GM21526 (cell line): ENCODE measurements at regions not wholly inside any gene's neighbourhood (a gene's known extent, or its start where the extent isn't known, plus 50 kb on each side); places are given as distances from the start of the nearest gene placed in this dataset.
"Not testable (repeated sequence)": the region's sequence is repeated elsewhere in the genome, so short reads cannot be mapped to it uniquely, and the experiment has no call there.

Experiments used
- ATAC-seq: cut with Tn5 transposase; IDR thresholded peaks from one replicate; pipeline ENCODE4 v1.9.1; 2021; ENCODE audit warnings: moderate library complexity; ENCODE audit not compliant: unreplicated experiment, low FRiP score

DNA sequence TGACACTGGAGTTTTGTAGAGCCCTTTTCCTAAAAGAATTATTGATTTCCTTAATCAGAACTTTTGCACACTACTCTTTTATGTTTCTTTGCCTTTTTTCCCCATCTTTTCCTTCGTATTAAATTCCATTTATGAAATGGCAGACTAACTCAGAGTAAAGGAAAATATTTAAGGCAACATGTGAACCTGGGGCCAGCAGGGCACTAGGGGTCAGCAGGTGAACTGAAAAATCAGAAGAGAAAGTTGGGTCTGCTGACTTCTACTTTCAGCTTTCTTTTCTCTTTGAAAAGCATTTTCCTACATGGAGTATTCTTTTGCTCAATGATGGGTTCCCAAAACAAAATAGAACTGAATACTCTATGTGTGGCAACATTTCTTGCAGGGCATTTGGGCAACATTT, 226.6 kb upstream of the EXOC2 start:
- ATAC-seq = no peak

DNA sequence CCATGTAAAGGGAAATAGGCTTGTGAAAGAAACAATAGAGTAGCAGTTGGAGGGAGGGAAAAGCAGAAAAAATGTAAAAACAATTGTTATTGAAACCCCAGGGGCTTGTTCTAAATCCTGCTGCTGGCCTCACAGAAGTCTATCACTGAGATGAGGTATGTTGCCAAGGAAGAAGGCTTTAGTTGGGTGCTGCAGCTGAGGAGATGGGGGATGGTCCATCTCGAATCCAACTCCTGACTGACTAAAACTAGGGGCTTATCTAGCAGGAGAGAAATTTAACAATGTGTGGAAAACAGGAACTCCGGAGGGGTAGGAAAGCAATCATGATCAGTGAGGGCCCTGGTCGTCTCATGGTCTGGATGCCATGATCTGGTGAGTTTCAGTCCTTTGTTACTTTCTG, 225.0 kb upstream of the EXOC2 start:
- ATAC-seq = no peak

DNA sequence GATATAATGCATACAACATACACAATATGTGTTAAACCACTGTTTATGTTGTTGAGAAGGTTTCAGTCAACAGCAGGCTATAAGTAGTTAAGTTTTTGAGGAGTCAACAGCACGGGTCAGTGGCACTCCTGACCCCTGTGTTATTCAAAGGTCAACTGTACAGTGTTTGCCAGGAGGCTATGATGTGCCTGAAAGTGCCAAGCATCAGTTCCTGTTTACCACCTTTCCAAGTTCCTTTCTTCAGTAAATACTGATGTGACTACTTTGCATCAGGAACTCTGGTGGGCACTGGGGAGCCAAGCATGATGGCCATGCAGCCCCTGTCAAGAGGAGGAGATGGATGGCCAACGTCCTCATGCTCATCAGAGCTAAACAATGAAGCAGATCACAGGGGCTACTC, 224.4 kb upstream of the EXOC2 start:
- no peak for ATAC-seq

DNA sequence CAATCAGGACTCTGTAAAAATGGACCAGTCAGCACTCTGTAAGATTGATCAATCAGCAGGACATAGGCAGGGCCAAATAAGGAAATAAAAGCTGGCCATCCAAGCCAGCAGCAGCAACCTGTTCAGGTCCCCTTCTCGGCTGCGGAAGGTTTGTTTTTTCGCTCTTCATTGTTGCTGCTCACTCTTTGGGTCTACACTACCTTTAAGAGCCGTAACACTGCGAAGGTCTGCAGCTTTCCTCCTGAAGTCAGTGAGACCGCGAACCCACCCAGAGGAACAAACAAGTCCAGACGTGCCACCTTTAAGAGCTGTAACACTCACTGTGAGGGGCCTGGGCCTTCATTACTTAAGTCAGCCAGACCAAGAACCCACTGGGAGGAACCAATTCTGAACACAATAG, 223.2 kb upstream of the EXOC2 start:
- no peak for ATAC-seq

DNA sequence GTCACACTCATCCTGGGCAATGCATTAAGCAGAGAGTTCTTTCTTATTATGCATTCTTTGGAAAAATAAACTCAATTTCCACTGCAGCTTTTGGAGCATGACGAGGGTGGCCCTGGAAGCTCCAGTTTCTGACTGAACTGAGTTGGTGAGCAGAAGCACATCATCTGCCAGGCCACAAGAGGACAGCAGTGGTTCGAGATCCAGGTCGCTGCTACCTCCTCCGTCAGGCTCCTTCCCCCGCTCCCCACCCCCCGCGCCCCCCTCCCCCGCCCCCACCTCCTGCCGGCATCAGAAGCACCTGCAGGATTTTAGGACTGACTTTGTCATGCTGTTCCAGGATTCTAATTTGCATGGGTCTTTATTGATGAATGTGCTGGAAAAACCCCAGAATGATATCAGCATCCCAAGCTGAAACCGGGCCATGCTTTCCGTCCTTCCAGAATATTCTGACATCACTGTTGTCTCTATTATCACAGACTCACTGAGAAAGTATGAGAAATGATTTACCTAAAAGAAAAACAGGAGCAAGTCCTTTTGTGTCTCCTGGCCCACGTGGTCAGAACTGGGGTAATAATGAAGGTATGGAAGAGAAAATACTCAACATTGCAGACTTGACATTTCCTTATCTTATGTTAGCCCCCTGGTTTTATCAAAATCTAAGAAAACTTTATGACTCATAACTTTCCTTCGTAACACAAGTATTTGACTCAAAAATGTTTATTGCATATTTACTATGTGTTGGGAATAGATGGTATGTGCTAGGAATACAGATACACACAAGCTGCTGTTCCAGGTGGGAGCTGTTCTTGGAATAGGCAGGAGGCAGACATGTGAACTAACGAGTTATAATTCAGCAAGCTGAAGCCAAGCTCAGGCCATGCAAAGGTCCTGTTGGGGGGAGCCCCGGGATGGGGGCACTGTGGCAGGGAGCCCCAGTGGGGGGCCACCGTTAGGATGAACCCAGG, 220.2 kb upstream of the EXOC2 start:
- ATAC-seq = no peak

DNA sequence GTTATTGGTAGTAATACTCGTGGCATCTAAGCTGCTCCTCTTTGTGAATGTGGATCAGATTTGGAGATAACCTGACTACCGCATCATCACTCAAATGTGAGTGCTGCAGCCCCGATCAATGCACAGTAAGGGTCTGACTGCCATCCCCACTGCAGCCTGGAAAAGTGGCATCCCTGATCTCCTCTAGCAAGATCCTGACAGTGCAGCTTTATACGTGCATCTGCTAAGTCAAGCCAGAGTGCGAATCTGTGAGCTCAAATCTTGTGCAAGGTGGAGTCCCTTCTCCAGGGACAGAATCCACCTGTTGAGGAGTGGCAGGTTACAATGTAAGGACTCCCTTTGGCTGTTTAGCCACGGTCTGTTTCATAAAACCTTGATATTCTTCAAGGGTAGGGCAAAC, 215.0 kb upstream of the EXOC2 start:
- ATAC-seq = no peak

DNA sequence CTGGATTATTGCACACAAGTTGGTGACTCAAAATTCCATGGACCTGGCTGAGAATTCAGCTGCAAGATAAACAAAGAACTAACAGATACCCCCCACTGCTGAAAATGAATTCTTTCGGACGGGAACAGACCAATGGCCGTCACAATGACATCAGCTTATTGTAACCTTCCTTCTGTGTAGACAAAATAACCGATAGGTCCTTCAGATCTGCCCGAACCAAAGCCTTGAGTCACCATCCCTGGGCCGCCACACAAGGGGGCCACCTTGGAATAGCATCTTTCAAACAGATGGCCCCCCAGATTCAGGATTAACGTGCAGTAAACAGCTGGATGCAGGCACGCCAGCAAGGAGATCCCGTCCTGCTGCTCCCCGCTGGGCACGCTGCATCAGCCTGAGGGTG, 214.0 kb upstream of the EXOC2 start:
- ATAC-seq = no peak

DNA sequence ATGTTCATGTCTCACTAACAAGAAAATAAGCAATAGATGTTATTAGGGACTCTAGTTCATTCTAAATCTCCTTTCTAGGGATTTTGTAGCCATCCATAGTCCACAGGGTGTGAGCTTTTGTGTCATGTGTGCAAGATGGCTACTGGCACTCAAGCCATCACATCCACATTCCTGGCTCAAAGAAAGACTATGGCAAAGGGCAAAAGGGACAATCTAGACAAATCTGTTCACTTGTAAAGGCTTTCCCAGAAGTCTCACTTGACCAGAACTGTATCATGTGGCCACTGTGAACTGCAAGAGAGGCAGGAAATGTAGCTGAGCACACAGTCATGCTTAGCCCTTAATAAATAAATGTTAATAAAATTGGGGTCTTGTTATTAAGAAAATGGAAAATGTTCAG, 212.6 kb upstream of the EXOC2 start:
- no peak for ATAC-seq

DNA sequence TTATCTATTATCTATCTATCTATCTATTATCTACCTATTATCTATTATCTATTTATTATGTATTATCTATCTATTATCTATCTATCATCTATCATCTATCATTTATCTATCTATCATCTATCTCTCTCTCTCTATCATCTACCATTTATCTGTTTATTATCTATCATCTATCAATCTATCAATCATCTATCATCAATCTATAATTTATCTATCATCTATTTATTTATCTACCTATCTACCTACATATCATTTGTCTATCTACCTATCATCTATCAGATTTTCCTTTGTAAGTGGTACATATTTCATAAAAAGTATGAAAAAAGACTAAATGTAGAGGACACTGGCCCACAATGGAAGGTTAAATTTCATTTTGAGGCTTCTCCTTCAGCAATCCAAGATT, 212.1 kb upstream of the EXOC2 start:
- no peak for ATAC-seq

DNA sequence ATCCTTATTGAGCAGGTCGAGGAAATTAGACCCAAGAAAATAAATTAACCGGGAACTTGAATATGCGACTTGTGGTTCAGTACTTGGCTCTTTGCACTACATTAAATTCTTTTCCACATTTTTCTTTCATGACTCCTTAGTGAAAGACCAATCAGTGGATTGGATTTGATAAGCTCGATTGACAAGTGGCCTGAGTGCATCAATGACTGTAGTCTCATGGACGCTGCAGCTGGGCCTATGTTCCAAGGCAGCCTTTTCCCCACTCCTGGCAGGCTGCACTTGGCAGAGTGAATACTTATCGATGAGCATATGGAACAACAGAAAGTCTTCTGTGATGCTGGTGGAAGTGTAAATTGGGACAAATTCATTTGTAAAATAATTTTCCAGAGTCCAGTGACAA, 210.8 kb upstream of the EXOC2 start:
- no peak for ATAC-seq

DNA sequence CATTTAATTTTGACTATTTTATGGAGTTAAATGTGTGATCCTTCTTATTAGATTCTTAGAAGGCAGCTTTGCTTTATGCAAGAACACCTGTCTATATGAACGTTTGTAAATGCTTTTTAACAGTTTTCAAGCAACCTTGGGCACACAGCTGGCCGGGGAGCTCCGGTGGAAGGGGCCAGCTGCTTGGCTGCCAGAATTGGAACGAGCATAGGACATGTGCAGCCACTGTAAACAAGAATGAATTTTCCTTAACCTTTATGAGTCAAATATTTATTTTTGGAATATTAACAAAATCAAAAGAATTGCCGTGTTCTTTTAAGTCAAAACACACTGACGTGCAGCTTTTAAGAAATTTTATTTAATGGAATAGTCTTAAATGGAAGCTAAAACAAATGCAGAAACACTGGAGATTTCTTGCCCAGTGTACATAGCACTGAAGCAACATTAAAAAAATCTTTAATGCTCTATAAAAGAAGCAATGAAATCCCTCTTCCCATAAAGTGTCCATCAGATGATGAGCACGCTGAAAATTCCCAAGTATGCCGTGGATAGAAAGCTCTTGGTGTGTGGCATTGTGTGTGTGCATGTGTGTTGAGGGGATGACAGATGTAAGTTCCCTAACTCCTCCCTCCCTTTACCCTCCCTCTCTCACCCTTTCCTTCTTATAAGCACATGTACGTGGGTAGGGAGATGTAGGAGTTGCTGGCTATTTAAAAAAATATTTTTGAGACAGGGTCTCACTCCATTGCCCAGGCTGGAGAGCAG, 208.9 kb upstream of the EXOC2 start:
- no peak for ATAC-seq

DNA sequence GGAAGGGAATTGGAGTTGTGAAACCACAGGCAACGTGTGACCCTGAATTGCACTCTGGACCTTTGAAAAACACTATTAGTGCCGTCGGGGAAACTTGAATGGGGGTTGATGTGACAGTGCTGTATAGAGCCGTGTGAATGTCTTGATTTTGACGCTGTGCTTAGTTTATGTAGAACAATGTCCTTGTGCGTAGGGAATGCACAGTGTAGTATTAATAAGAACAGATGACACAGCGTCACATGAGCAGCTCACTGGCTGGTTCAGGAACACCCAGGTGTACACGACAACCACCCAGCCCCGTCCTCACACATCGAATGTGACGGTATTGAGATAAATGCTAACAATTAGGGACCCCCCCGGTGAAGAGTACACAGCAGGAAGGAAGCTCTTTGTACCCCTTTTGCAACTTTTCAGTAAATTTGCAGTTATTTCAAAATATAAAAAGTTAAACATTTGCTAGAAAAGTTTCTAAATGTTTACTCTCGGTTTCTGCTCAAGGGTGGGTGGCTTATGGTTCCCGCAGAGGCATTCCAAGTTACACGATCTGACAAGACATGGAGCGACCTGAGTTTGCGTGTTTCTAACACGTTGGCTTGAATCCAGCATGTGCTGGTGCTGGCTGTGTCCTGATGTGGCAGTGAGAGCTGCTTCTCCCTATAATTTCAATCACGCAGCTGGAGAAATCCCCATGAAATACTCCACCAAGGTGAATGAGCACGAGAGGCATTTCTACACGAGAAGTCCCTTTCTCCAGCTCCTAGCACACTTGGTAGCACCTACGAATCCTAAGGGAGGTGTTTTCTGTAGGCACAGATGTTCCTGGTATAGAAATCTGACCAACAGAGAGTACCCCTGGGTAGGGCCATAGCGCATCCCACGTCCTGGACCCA, 208.0 kb upstream of the EXOC2 start:
- no peak for ATAC-seq

DNA sequence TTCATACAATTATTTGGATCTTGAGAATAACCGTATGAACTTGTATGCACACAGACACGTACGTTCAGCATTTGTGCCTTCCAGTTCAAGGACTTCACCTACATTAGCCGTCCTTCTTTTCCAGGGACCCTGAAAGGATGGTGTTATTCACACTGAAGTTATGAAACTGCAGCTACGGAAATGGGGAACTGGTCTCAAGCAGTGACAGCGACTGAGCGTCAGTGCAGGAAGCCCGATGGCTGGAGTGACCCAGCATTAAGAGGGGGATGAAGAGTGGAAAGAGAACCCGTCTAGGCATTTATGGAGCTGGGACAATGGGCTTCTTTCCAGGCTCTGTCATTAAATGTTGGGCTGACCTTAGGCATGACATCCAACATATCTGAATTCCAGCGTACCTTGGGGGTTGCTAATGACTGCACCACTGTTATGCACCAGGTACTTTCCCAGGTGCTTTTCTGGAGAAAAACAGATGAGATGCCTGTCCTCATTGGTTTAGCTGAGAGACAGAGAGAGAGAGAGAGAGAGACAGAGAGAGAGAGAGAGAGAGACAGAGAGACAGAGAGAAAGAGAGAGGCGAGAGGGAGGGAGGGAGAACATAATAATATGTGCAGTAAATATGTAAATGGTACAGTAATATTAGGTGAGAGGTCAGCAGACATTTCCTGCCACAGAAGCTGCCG, 204.7 kb upstream of the EXOC2 start:
- no peak for ATAC-seq

DNA sequence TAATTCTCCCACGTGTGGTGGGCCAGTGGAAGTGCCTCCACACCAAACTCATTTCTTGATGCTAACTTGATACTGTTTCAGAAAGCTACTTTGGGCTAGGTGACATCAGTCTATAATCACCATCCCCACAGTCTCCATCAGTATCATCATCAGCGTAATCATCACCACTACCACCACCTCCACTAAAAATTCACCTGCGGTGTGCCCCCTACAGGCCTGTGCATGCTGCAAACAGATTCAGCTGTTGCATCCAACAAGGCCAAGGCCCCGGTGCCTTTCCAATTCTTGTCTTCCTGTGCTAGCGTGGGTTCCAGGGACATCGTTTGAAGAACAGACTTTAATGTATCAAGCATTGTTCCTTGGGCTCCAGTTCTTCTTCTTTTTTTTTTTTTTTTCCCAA, 201.3 kb upstream of the EXOC2 start:
- ATAC-seq = no peak

DNA sequence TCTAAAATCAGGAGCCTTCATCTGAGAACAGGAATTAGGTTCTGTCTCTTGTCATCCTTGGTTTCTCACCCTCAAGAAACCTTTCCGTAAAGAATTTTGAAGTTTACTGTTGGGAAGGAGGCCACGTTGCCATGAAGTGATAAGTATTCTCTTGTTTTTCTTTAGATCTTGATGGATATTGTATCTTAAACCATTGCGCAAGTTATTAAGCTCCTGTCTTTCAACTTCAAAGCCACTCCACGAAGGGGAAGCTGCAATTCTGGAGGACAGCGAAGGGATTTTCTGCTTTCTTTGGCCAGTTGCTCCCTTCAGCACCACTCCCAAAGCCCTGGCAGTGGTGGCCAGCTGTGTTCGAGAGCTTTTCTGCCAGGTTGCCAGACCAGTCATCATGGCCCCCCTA, 198.1 kb upstream of the EXOC2 start:
- ATAC-seq = no peak

DNA sequence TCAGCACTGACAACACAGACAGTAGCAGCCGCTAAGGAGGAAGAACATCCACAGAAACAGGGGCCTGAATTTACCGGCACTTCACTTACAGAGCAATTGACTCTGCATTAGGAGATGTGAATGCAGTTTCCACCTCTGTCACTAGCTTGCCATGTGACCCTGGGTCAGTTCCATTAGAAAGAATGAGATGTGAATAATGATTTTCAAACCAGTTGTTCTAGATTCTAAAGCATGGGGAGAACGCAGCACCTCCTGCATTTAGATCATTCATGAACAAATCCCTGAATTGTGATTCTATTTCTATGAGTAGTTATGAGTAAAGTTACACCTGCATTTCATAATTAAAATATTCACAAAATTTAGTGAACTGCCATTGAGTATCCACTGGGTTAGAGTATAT, 197.3 kb upstream of the EXOC2 start:
- ATAC-seq = no peak

DNA sequence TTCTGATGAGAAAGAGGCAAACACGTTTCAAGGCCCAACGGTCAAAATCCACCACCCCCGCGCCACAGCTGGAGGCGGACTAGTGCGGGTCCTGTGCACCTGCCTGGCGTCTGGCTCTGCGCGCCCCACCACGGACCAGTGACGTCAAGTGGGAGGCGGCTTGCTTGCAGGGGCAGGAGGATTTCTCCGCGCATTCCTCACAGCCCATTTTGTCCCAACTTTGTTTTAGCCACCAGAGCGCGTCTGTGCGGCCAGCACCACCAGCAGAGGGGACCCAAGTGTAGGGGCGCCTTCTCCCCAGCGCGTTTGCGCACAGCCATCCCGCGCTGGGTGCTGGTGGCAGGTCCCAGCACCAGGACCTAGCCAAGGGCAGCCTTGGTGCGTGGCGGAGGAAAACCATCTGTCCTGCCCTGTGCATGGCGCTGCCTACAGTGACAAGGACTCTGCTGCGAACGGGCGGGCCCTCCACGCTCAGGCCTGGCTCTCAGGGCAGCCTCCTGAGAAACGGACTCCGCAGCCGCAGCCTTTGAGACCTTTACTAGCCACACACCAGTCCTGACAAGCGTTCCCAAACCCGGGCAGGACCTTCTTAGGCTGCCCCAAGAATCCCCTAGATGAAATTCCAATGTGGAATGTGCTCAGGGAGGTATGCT, 194.8 kb upstream of the EXOC2 start:
- no peak for ATAC-seq

DNA sequence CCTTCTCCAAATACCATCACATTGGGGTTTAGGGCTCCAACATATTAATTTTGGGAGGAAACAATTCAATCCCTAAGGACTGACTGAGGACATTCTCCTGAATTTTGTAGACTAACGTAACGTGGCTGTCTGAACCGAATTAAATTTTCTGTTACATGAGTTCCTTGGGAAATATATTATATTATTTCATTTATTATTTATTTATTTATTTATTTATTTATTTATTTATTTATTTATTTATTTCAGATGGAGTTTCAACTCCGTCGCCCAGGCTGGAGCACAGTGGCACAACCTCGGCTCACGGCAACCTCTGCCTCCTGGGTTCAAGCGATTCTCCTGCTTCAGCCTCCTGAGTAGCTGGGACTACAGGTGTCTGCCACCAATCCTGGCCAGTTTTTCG, 193.2 kb upstream of the EXOC2 start:
- not testable (repeated sequence) for ATAC-seq

DNA sequence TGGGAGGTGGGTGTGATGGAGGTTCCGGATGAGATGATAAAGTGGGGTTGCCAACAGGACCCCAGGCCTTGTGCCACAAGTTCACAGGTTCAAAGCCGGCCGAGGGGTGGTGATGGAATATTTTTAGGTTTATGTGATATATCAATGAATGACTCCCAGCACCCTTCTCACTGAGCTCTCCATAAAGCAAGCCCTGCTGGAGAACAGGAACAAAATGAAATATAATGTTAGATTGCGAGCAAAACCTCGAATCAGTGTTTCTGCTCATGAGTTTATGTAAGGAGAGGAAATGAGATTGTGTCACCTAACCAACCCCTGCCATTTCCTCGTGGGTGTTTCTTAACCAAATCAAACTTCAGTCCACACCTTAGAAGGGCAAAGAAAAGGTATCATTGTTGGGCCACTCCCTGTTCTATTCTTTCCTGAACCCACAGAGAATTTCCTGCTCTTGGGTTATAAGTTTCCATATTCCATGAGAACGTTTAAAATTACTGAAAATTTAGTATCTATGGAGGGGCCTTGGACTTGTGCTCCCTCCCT, 192.2 kb upstream of the EXOC2 start:
- ATAC-seq = no peak

DNA sequence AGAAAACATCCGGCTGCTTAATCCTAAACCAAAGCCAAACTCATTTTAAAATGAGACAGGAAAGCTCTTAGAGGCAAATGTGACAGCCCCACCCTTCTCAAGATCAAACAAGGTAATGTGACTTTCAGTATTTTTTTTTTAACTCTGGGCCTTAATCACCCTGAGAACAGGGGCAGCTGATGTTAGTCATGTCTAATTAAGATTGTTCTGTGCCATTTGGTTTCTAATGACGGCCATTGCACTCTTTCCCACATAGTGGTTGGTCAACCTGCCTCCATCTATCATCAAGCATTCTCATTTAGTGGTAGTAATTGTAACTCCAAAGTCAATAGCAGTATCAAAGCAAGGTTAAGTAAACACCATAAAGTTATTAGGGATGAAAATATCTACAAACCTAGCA, 191.6 kb upstream of the EXOC2 start:
- no peak for ATAC-seq
